CD4-positive, CD25-positive, alpha-beta regulatory T cell (primary cell): ENCODE measurements at regions not wholly inside any gene's neighbourhood (a gene's known extent, or its start where the extent isn't known, plus 50 kb on each side); places are given as distances from the start of the nearest gene placed in this dataset.

ENCODE experiments used
- ATAC-seq, 2 donors: fragments of 150-1000 bp; cut with Tn5 transposase; one replicate each; pipeline ENCODE4 v1.10.0; 2021; ENCODE audit warnings: low read depth in 2 of 2, moderate number of reproducible peaks in 2 of 2, moderate library complexity in 1 of 2
- DNase-seq, 3 donors: peaks; one replicate each; pipeline versions ENCODE4 v3.0.0 to v3.0.0-alpha.2; 2012 to 2022; ENCODE audit warnings: mixed read lengths in 1 of 3
- H3K27ac ChIP-seq: one replicate; pipeline ENCODE4 v1.7.0; 2013; ENCODE audit warnings: mild to moderate bottlenecking, low read length; ENCODE audit not compliant: insufficient read depth, poor library complexity, severe bottlenecking
- H3K27me3 ChIP-seq: one replicate; pipeline ENCODE4 v1.7.0; 2013; ENCODE audit warnings: low read length; ENCODE audit not compliant: control insufficient read depth, insufficient read depth
- H3K36me3 ChIP-seq: one replicate; pipeline ENCODE4 v1.7.0; 2013; ENCODE audit warnings: mild to moderate bottlenecking, low read length, moderate library complexity; ENCODE audit not compliant: control insufficient read depth, insufficient read depth
- H3K4me1 ChIP-seq: 2 replicates; pipeline ENCODE4 v1.7.0; 2013; ENCODE audit warnings: mild to moderate bottlenecking, low read length; ENCODE audit not compliant: insufficient read depth, control insufficient read depth, poor library complexity, severe bottlenecking
- H3K4me3 ChIP-seq: one replicate; pipeline ENCODE4 v1.7.0; 2013; ENCODE audit warnings: low read depth, mild to moderate bottlenecking, low read length, moderate library complexity
- H3K9me3 ChIP-seq, 2 experiments: 1 replicate in 1 of 2; 2 replicates in 1 of 2; pipeline ENCODE4 v1.7.0; 2013; ENCODE audit warnings: low read length in 2 of 2, mild to moderate bottlenecking in 1 of 2, moderate library complexity in 1 of 2; ENCODE audit not compliant: control insufficient read depth in 2 of 2
- H3K27ac Mint-ChIP-seq, 3 donors: one replicate each; pipeline ENCODE4 v1.8.0; 2020 to 2022; ENCODE audit warnings: mild to moderate bottlenecking in 3 of 3, mixed read lengths in 3 of 3, moderate library complexity in 2 of 3
- H3K27me3 Mint-ChIP-seq: one replicate; pipeline ENCODE4 v1.8.0; 2022; ENCODE audit warnings: mild to moderate bottlenecking, mixed read lengths
- H3K36me3 Mint-ChIP-seq: one replicate; pipeline ENCODE4 v1.8.0; 2020; ENCODE audit warnings: mixed read lengths
- H3K4me1 Mint-ChIP-seq, 4 donors: one replicate each; pipeline ENCODE4 v1.8.0; 2020 to 2022; ENCODE audit warnings: mixed read lengths in 4 of 4, mild to moderate bottlenecking in 1 of 4
- H3K4me3 Mint-ChIP-seq, 4 donors: one replicate each; pipeline ENCODE4 v1.8.0; 2020 to 2022; ENCODE audit warnings: mild to moderate bottlenecking in 4 of 4, mixed read lengths in 4 of 4, moderate library complexity in 3 of 4
- H3K9me3 Mint-ChIP-seq, 7 donors: one replicate each; pipeline ENCODE4 v1.8.0; 2020 to 2022; ENCODE audit warnings: mixed read lengths in 7 of 7, mild to moderate bottlenecking in 3 of 7, moderate library complexity in 2 of 7

DNA sequence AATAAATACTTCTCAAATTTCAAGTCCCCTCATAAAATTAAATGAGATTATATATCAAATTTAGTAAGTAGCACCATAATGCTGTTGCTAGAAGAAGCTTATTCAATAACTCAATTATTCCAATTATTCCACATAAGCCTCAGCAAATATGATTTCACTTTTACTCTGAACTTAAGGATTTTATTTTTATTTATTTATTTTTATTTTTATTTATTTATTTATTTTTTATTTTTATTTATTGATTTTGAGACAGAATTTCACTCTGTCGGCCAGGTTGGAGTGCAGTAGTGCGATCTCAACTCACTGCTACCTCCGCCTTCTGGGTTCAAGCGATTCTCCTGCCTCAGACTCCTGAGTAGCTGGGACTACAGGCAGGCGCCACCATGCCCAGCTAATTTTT, 1308.3 kb upstream of the CDH9 start:
- H3K36me3 Mint-ChIP-seq: no peaks in the 10 kb centered on the region
- no peak for ATAC-seq
- Histone ChIP-seq H3K36me3 (no peaks in the 10 kb centered on the region), H3K27me3 (no peaks in the 10 kb centered on the region), H3K27ac (no peak overlapping the region), H3K4me1 (no peaks in the 10 kb centered on the region), H3K4me3 (no peak overlapping the region), H3K9me3 (peaks cover 0 to 7% of the 10 kb centered on the region in 2 experiments)
- H3K27ac Mint-ChIP-seq: no peak overlapping the region
- no peak for DNase-seq
- H3K4me3 Mint-ChIP-seq: no peak overlapping the region
- no peaks in the 10 kb centered on the region for H3K4me1 Mint-ChIP-seq
- H3K9me3 Mint-ChIP-seq: peaks cover 3 to 25% (median 8%) of the 10 kb centered on the region in 7 donors
- H3K27me3 Mint-ChIP-seq: no peaks in the 10 kb centered on the region

DNA sequence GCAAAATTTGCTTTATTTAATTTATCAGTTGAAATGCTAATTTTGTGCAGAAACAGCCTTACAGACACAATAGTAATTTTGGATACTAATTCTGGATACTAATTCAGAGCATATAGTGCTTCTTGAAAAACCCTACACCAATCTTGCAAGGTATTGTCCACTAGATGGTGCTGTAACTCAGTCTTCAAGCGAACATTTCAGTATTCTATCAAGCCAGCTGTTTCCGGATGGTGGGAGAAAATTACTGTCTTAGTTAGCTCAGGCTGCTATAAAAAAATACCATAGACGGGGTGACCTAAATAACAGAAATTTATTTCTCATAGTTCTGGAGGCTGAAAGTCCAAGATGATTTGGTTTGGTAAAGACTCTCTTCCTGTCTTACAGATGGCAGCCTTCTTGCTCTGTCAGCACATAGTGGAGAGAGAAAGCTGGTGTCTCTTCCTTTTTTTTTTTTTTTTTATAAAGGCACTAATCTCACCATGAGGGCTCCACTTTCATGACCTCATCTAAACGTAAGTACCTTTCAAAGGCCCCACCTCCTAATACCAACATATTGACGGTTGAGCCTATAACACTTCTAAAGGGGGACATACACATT, 1306.5 kb upstream of the CDH9 start:
- Histone ChIP-seq H3K4me3 (no peak overlapping the region), H3K27me3 (no peaks in the 10 kb centered on the region), H3K9me3 (peaks cover 4% of the 10 kb centered on the region in 2 experiments), H3K36me3 (no peaks in the 10 kb centered on the region), H3K27ac (no peak overlapping the region), H3K4me1 (no peaks in the 10 kb centered on the region)
- Mint-ChIP-seq H3K27me3 (no peaks in the 10 kb centered on the region), H3K9me3 (peaks cover 2 to 28% (median 6%) of the 10 kb centered on the region in 7 donors), H3K27ac (no peak overlapping the region), H3K36me3 (no peaks in the 10 kb centered on the region), H3K4me1 (no peaks in the 10 kb centered on the region), H3K4me3 (no peak overlapping the region)
- no peak for ATAC-seq
- peak in 1 of 3 donors; percentile 1 for DNase-seq

DNA sequence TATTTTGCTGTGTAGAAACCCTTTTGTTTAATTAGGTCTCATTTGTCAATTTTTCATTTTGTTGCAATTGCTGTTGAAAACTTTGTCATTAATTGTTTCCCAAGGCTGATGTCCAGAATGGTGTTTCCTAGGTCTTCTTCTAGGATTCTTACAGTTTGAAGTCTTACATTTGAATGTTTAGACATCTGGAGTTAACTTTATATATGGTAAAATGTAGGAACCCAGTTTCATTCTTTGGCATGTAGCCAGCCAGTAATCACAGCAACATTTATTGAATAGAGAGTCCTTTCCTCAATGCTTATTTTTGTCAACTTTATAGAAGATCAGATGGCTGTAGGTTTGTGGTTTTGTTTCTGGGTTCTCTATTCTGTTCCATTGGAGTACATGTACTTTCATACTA, 1290.8 kb upstream of the CDH9 start:
- Mint-ChIP-seq H3K9me3 (peaks cover 3 to 23% (median 8%) of the 10 kb centered on the region in 7 donors), H3K27me3 (no peaks in the 10 kb centered on the region), H3K4me3 (no peak overlapping the region), H3K36me3 (no peaks in the 10 kb centered on the region), H3K27ac (no peak overlapping the region), H3K4me1 (no peaks in the 10 kb centered on the region)
- Histone ChIP-seq H3K4me3 (no peak overlapping the region), H3K27me3 (no peaks in the 10 kb centered on the region), H3K36me3 (no peaks in the 10 kb centered on the region), H3K9me3 (peaks cover 3 to 13% of the 10 kb centered on the region in 2 experiments), H3K27ac (no peak overlapping the region), H3K4me1 (no peaks in the 10 kb centered on the region)
- DNase-seq (no peak), ATAC-seq (no peak)

DNA sequence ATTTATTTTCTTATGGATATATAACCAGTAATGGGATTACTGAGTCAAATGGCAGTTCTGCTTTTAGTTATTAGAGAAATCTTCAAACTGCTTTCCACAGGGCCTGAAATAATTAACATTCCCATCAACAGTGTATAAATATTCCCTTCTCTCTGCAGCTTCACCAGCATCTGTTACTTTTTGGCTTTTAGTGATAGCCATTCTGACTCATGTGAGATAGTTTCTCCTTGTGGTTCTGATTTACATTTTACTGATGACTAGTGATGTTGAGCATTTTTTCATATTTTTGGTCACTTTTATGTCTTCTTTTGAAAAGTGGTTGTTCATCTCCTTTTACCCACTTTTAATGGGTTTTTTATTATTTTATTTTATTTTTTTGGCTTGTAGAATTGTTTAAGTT, 1290.3 kb upstream of the CDH9 start:
- Mint-ChIP-seq H3K27ac (no peak overlapping the region), H3K9me3 (peaks cover 3 to 25% (median 8%) of the 10 kb centered on the region in 7 donors), H3K36me3 (no peaks in the 10 kb centered on the region), H3K4me1 (no peaks in the 10 kb centered on the region), H3K27me3 (no peaks in the 10 kb centered on the region), H3K4me3 (no peak overlapping the region)
- ATAC-seq (no peak), DNase-seq (no peak)
- Histone ChIP-seq H3K4me1 (no peaks in the 10 kb centered on the region), H3K4me3 (no peak overlapping the region), H3K36me3 (no peaks in the 10 kb centered on the region), H3K27ac (no peak overlapping the region), H3K9me3 (peaks cover 3 to 11% of the 10 kb centered on the region in 2 experiments), H3K27me3 (no peaks in the 10 kb centered on the region)

DNA sequence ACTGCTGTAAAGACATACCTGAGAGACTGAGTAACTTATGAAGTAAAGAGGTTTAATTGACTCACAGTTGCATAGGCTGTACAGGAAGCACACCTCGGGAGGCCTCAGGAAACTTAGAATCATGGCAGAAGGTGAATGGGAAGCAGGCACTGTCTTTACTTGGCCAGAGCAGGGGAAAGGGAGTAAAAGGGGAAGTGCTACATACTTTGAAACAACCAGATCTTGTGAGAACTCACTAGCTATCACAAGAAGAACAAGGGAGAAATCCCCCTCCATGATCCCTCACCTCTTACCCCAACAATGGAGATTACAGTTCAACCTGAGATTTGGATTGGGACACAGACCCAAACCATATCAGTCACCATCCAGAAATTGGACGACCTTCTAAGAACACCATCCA, 1285.8 kb upstream of the CDH9 start:
- Mint-ChIP-seq H3K36me3 (no peaks in the 10 kb centered on the region), H3K4me3 (no peak overlapping the region), H3K27me3 (no peaks in the 10 kb centered on the region), H3K27ac (no peak overlapping the region), H3K4me1 (no peaks in the 10 kb centered on the region), H3K9me3 (peaks cover 3 to 13% (median 8%) of the 10 kb centered on the region in 7 donors)
- H3K27me3 ChIP-seq: no peaks in the 10 kb centered on the region
- H3K27ac ChIP-seq: no peak overlapping the region
- no peaks in the 10 kb centered on the region for H3K4me1 ChIP-seq
- H3K4me3 ChIP-seq: no peak overlapping the region
- no peak for DNase-seq
- no peak for ATAC-seq
- no peaks in the 10 kb centered on the region for H3K9me3 ChIP-seq
- H3K36me3 ChIP-seq: no peaks in the 10 kb centered on the region

DNA sequence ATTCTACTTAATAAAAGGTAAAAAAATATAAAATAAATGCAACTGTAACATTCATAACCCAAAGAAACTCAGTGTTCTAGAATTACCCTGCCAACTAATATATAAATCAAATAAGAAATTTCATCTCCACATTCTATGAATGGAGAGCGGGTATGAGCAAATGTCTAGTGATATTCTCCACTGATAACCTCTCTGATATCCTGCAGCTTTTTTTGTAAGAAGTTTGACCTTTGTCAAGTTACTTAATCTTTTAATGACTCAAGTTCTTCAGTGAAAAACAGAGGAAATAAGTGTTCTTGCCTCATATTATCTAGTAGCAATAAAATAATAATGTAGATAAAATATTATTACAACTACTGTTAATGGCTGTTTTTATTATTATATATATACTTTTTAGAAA, 1275.6 kb upstream of the CDH9 start:
- Mint-ChIP-seq H3K27me3 (no peaks in the 10 kb centered on the region), H3K27ac (no peak overlapping the region), H3K4me1 (no peaks in the 10 kb centered on the region), H3K4me3 (no peak overlapping the region), H3K9me3 (peaks cover 0 to 33% (median 6%) of the 10 kb centered on the region in 7 donors), H3K36me3 (no peaks in the 10 kb centered on the region)
- no peaks in the 10 kb centered on the region for H3K27me3 ChIP-seq
- no peak for DNase-seq
- H3K4me3 ChIP-seq: no peak overlapping the region
- H3K27ac ChIP-seq: no peak overlapping the region
- H3K4me1 ChIP-seq: no peaks in the 10 kb centered on the region
- ATAC-seq: no peak
- no peaks in the 10 kb centered on the region for H3K36me3 ChIP-seq
- no peaks in the 10 kb centered on the region for H3K9me3 ChIP-seq

DNA sequence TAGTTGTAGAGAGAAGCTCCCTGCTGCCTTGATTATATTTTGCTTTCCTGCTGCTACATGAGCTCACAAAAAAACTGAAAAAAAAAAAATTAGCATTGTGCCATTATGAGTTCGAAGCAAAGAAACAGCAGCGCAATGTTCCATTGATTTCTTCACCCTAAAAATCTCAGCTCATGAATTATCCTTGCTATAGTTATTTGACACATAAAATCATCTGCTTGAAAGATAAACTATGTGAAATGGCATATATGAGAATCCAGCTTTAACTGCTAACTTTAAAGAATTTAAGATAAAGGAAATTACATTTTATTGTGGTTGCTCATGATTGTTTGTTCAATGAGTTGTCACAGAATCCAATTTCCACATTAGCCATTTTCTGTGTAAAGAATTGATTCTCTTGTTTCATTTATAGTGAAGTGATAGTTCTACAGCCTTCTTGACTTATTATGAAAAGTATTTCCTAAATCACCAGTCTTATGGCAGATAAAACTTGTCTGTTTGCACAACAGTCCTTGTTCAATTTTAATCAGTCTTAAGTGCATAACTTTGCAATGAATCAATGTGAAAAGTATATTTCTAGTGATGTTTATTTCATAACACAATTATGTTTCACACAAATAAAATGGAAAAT, 1275.0 kb upstream of the CDH9 start:
- H3K9me3 Mint-ChIP-seq: peaks cover 0 to 28% (median 6%) of the 10 kb centered on the region in 7 donors
- no peak overlapping the region for H3K27ac Mint-ChIP-seq

DNA sequence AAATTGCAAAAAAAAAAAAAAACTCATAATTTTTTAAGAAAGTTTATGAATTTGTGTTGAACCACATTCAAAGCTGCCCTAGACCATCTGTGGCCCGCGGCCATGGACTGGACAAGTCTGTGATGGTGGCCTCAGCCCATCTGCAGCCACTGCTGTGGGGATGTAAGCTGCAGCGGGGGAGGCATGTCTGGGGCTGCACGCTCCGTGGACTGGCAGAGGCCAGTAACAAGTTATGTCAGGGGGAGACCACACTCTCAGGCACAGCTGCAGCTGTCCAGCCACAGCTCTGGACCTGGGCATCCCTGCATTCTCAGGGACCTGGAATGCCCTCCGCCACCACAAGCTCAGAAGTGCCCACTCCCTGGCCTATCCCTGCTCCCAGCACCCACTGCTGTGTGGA, 1272.3 kb upstream of the CDH9 start:
- no peak overlapping the region for H3K4me3 Mint-ChIP-seq
- ATAC-seq (no peak), DNase-seq (no peak)
- no peaks in the 10 kb centered on the region for H3K27me3 Mint-ChIP-seq
- no peak overlapping the region for H3K27ac Mint-ChIP-seq
- Histone ChIP-seq H3K36me3 (no peaks in the 10 kb centered on the region), H3K9me3 (peaks cover 0 to 2% of the 10 kb centered on the region in 2 experiments), H3K27me3 (no peaks in the 10 kb centered on the region), H3K27ac (no peak overlapping the region), H3K4me1 (no peaks in the 10 kb centered on the region), H3K4me3 (no peak overlapping the region)
- no peaks in the 10 kb centered on the region for H3K4me1 Mint-ChIP-seq
- H3K36me3 Mint-ChIP-seq: no peaks in the 10 kb centered on the region
- peaks cover 0 to 24% (median 8%) of the 10 kb centered on the region in 7 donors for H3K9me3 Mint-ChIP-seq

More for the DNA sequence above, 1275.0 kb upstream of the CDH9 start:
- no peak for DNase-seq
- Mint-ChIP-seq H3K27me3 (no peaks in the 10 kb centered on the region), H3K4me1 (no peaks in the 10 kb centered on the region), H3K4me3 (no peak overlapping the region), H3K36me3 (no peaks in the 10 kb centered on the region)
- H3K27ac ChIP-seq: no peak overlapping the region
- H3K4me1 ChIP-seq: no peaks in the 10 kb centered on the region
- no peaks in the 10 kb centered on the region for H3K36me3 ChIP-seq
- no peak for ATAC-seq
- H3K4me3 ChIP-seq: no peak overlapping the region
- no peaks in the 10 kb centered on the region for H3K27me3 ChIP-seq
- no peaks in the 10 kb centered on the region for H3K9me3 ChIP-seq
